GM12878 (cell line): ENCODE measurements at regions not wholly inside any gene's neighbourhood (a gene's known extent, or its start where the extent isn't known, plus 50 kb on each side); places are given as distances from the start of the nearest gene placed in this dataset.

Source experiments
- ATAC-seq: fragments of 200-7000 bp; cut with Tn5 transposase; 3 replicates; pipeline ENCODE4 v1.9.1; 2020; ENCODE audit warnings: mild to moderate bottlenecking, moderate library complexity
- BruUV-seq: library from RNA; stranded (reverse); fragments of 400-500 nt; replicated peaks from 2 replicates; lab custom pipeline; 2021; lab: Mats Ljungman, UMichigan
- CTCF ChIA-PET: fragments of 300-600 bp; sonication (Branson Sonifier 250); formaldehyde crosslinking; extraction: SDS; loops from one replicate; lab custom pipeline; 2021; ENCODE audit warnings: inconsistent platforms; lab: Yijun Ruan, JAX
- POLR2A ChIA-PET: fragments of 350-600 bp; formaldehyde crosslinking; extraction: SDS; loops from one replicate; lab custom pipeline; 2021; ENCODE audit warnings: inconsistent platforms; lab: Charles Lee
- RAD21 ChIA-PET: fragments of 300-600 bp; sonication (Branson Sonifier 250); formaldehyde crosslinking; loops from one replicate; lab custom pipeline; 2023; ENCODE audit warnings: antibody characterized with exemption; ENCODE audit not compliant: unreplicated experiment; lab: Charles Lee
- SMC1A ChIA-PET: fragments of 300-600 bp; sonication (Branson Sonifier 250); formaldehyde crosslinking; loops from one replicate; lab custom pipeline; 2023; ENCODE audit not compliant: unreplicated experiment, uncharacterized antibody; lab: Charles Lee
- DNase-seq: peaks from one replicate; pipeline ENCODE4 v3.0.0-alpha.2; 2011; ENCODE audit warnings: low read depth, low spot score
- FAIRE-seq: peaks from 3 replicates; lab custom pipeline; 2011; peaks lifted over from hg19 to GRCh38; lab: Jason Lieb, UNC
- H2AFZ ChIP-seq: 2 replicates; pipeline ENCODE4 v1.6.0; 2011; ENCODE audit warnings: low read depth, low read length, control low read depth; ENCODE audit not compliant: control insufficient read depth
- H3K27ac ChIP-seq: 2 replicates; pipeline ENCODE4 v1.5.1; 2011; ENCODE audit warnings: control low read depth; ENCODE audit not compliant: control insufficient read depth, insufficient read depth
- H3K27me3 ChIP-seq, 2 experiments: replicated peaks in 1 of 2; 2 replicates each; pipeline versions ENCODE4 v1.6.0 to v1.6.1; 2011; ENCODE audit warnings: low read length in 1 of 2; ENCODE audit not compliant: control insufficient read depth in 2 of 2, insufficient read depth in 2 of 2
- H3K36me3 ChIP-seq, 2 experiments: 2 replicates each; pipeline ENCODE4 v1.5.1; 2011; ENCODE audit warnings: low read length in 1 of 2; ENCODE audit not compliant: control insufficient read depth in 2 of 2, insufficient read depth in 2 of 2
- H3K4me1 ChIP-seq: 2 replicates; pipeline ENCODE4 v1.6.1; 2011; ENCODE audit warnings: mild to moderate bottlenecking, low read length, moderate library complexity, mixed read lengths; ENCODE audit not compliant: control insufficient read depth, insufficient read depth
- H3K4me2 ChIP-seq: 2 replicates; pipeline ENCODE4 v1.6.0; 2011; ENCODE audit warnings: control low read depth; ENCODE audit not compliant: control insufficient read depth, insufficient read depth
- H3K4me3 ChIP-seq: fragments of 200-600 bp; sonication (generic); 2 replicates; pipeline ENCODE4 v1.5.1; 2016
- H3K79me2 ChIP-seq: 2 replicates; pipeline ENCODE4 v1.6.0; 2011; ENCODE audit warnings: low read length; ENCODE audit not compliant: control insufficient read depth, insufficient read depth
- H3K9ac ChIP-seq: 2 replicates; pipeline ENCODE4 v1.8.0; 2011; ENCODE audit warnings: low read length, control low read depth, mixed read lengths; ENCODE audit not compliant: control insufficient read depth, insufficient read depth
- H3K9me3 ChIP-seq: replicated peaks from 3 replicates; pipeline ENCODE4 v1.5.1; 2011; ENCODE audit warnings: mild to moderate bottlenecking, low read length; ENCODE audit not compliant: control insufficient read depth, insufficient read depth
- H4K20me1 ChIP-seq: 2 replicates; pipeline ENCODE4 v1.6.0; 2011; ENCODE audit not compliant: control insufficient read depth, insufficient read depth
- ATF7 ChIP-seq: fragments of 450-650 bp; IDR thresholded peaks from 2 replicates; pipeline ENCODE4 v1.6.1; 2016; ENCODE audit warnings: low read depth, mild to moderate bottlenecking
- CBX3 ChIP-seq: fragments of 200-600 bp; sonication (generic); IDR thresholded peaks from 2 replicates; pipeline ENCODE4 v1.6.1; 2016; ENCODE audit warnings: low read depth, borderline replicate concordance
- FOXM1 ChIP-seq: IDR thresholded peaks from 2 replicates; pipeline ENCODE4 v1.6.1; 2012; ENCODE audit warnings: low read depth, mild to moderate bottlenecking, inconsistent platforms, low read length, moderate library complexity
- GABPA ChIP-seq: IDR thresholded peaks from 2 replicates; pipeline ENCODE4 v1.6.1; 2014; ENCODE audit warnings: antibody characterized with exemption, low read depth, mild to moderate bottlenecking, inconsistent platforms
- GATAD2B ChIP-seq: fragments of 450-650 bp; conservative IDR thresholded peaks from 2 replicates; pipeline ENCODE4 v1.6.1; 2017; ENCODE audit warnings: low read depth, mild to moderate bottlenecking, moderate library complexity
- IKZF2 ChIP-seq, 2 experiments: fragments of 450-650 bp; IDR thresholded peaks; 2 replicates each; pipeline ENCODE4 v1.6.1; 2017; ENCODE audit warnings: mild to moderate bottlenecking in 2 of 2, moderate library complexity in 2 of 2
- MTA2 ChIP-seq: fragments of 450-650 bp; IDR thresholded peaks from 2 replicates; pipeline ENCODE4 v1.6.1; 2016; ENCODE audit warnings: low read depth, mild to moderate bottlenecking, moderate library complexity
- MYB ChIP-seq: fragments of 150-350 bp; IDR thresholded peaks from 2 replicates; pipeline ENCODE4 v1.6.1; 2014; ENCODE audit warnings: mild to moderate bottlenecking, low read depth, low read length, borderline replicate concordance
- NBN ChIP-seq: fragments of 450-650 bp; IDR thresholded peaks from 2 replicates; pipeline ENCODE4 v1.6.1; 2016
- NFXL1 ChIP-seq: fragments of 450-650 bp; IDR thresholded peaks from 2 replicates; pipeline ENCODE4 v1.6.1; 2017; ENCODE audit warnings: antibody characterized with exemption, mild to moderate bottlenecking, borderline replicate concordance
- NR2C2 ChIP-seq: IDR thresholded peaks from 2 replicates; pipeline ENCODE4 v1.6.1; 2011; ENCODE audit warnings: borderline replicate concordance, low read depth; ENCODE audit not compliant: control insufficient read depth, insufficient read length
- POLR2AphosphoS2 ChIP-seq: IDR thresholded peaks from 2 replicates; pipeline ENCODE4 v1.6.1; 2011; ENCODE audit warnings: low read depth, mild to moderate bottlenecking, low read length, improper control_type of control experiment, moderate library complexity
- SPI1 ChIP-seq: IDR thresholded peaks from 2 replicates; pipeline ENCODE4 v1.6.1; 2011; ENCODE audit warnings: low read depth, mild to moderate bottlenecking, low read length, moderate library complexity, borderline replicate concordance; ENCODE audit not compliant: insufficient read depth
- TCF3 ChIP-seq: IDR thresholded peaks from 2 replicates; pipeline ENCODE4 v1.6.1; 2012; ENCODE audit warnings: low read depth, mild to moderate bottlenecking, low read length, borderline replicate concordance; ENCODE audit not compliant: insufficient read depth
- in situ Hi-C: fragments of 300-500 bp; cut with MboI; formaldehyde crosslinking; loops from 9 replicates; pipeline ENCODE4 v1.14.3; 2018; ENCODE audit warnings: mixed read lengths
- intact Hi-C: fragments of 100-400 bp; cut with micrococcal nuclease; formaldehyde crosslinking; loops from one replicate; pipeline ENCODE4 v1.14.2; 2022; ENCODE audit not compliant: unreplicated experiment
- TF ChIP-seq, protein P1 (sequence below): IDR thresholded peaks from 2 replicates; pipeline ENCODE4 v1.6.1; 2011; ENCODE audit warnings: borderline replicate concordance, low read depth, mild to moderate bottlenecking, moderate library complexity, mixed read lengths, low read length; ENCODE audit not compliant: insufficient read depth; ENCODE audit errors: extremely low read length

DNA sequence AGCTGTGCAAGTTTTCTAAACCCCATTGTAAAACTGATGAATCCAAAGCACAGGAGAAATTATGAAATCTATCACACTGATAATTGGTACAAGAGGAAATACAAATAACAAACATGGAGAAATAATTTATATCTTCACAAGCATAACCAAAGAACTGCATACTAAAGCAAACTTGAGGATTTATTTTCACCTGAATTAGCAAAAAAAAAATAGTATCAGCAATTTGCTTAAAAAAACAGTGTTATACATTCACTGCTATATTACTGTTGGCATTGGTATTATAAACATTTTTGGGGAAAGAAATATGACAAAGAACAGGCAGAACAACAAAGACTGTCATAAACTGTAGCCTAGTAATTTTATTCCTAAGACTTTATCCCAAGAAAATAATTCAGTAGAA is 230.8 kb upstream of the NRP1 start:
- POLR2A ChIA-PET: no interaction called here

More for the DNA sequence above, 230.8 kb upstream of the NRP1 start:
- SMC1A ChIA-PET: interaction anchor here (0.7 to 2.0 kb wide), 5 partner anchors 15 to 136 kb away, joined by 3 to 5 read pairs (median 3); no protein-coding TSS in a partner anchor
- no peaks in the 10 kb centered on the region for H4K20me1 ChIP-seq
- RAD21 ChIA-PET: no interaction called here
- no peak overlapping the region for H3K4me2 ChIP-seq
- DNase-seq (no peak), ATAC-seq (no peak), FAIRE-seq (no peak)
- in situ Hi-C loops: no loop called here
- H3K79me2 ChIP-seq: no peaks in the 10 kb centered on the region
- no TSS peak for BruUV-seq
- no peaks in the 10 kb centered on the region for H3K27me3 ChIP-seq
- no peak overlapping the region for H2AFZ ChIP-seq
- CTCF ChIA-PET: interaction anchor here (0.6 kb wide), 1 partner anchor 1465 kb away, joined by 3 read pairs; no protein-coding TSS in a partner anchor
- H3K4me1 ChIP-seq: no peaks in the 10 kb centered on the region
- no peak overlapping the region for H3K27ac ChIP-seq
- intact Hi-C loops: no loop called here
- H3K4me3 ChIP-seq: no peak overlapping the region
- no peak overlapping the region for H3K9ac ChIP-seq
- no peak for TF ChIP-seq MTA2
- TF ChIP-seq GATAD2B: no peak
- no peak for TF ChIP-seq TCF3
- TF ChIP-seq GABPA: no peak
- TF ChIP-seq NBN: no peak
- TF ChIP-seq, protein P1, sequence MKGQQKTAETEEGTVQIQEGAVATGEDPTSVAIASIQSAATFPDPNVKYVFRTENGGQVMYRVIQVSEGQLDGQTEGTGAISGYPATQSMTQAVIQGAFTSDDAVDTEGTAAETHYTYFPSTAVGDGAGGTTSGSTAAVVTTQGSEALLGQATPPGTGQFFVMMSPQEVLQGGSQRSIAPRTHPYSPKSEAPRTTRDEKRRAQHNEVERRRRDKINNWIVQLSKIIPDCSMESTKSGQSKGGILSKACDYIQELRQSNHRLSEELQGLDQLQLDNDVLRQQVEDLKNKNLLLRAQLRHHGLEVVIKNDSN: no peak
- no peak for TF ChIP-seq IKZF2 (IDR thresholded peaks at IDR 0.05)
- TF ChIP-seq CBX3: no peak
- TF ChIP-seq SPI1: no peak
- TF ChIP-seq POLR2AphosphoS2: no peak
- no peak for TF ChIP-seq NR2C2
- no peak for TF ChIP-seq MYB
- TF ChIP-seq NFXL1: no peak
- TF ChIP-seq ATF7: no peak
- no peak for TF ChIP-seq FOXM1
- H3K36me3 ChIP-seq: no peaks in the 10 kb centered on the region
- H3K9me3 ChIP-seq: no peaks in the 10 kb centered on the region
